22Rv1 (cell line): ENCODE measurements at regions not wholly inside any gene's neighbourhood (a gene's known extent, or its start where the extent isn't known, plus 50 kb on each side); places are given as distances from the start of the nearest gene placed in this dataset.

ENCODE experiments used
- CTCF ChIP-seq: fragments of 450-650 bp; IDR thresholded peaks from 2 replicates; pipeline ENCODE4 v1.5.1; 2017; ENCODE audit warnings: mild to moderate bottlenecking
- ZFX ChIP-seq: fragments of 450-650 bp; IDR thresholded peaks from 2 replicates; pipeline ENCODE4 v1.6.1; 2017; ENCODE audit warnings: antibody characterized with exemption, borderline replicate concordance

- TF ChIP-seq CTCF (no peak), ZFX (no peak)
These were observed 53.1 kb upstream of the THY1 start for GRCh38 chr11:119476038-119476437.
